NOMO-1 treated with DMSO at 0.1 percent for 48 hours (cell line): ENCODE measurements at regions not wholly inside any gene's neighbourhood (a gene's known extent, or its start where the extent isn't known, plus 50 kb on each side); places are given as distances from the start of the nearest gene placed in this dataset.
"Not testable (repeated sequence)": the region's sequence is repeated elsewhere in the genome, so short reads cannot be mapped to it uniquely, and the experiment has no call there.

ENCODE experiments used
- DNase-seq: peaks from one replicate; lab custom pipeline; 2025; ENCODE audit not compliant: unreplicated experiment; lab: John Stamatoyannopoulos, UW

- no peak for DNase-seq
Measured at GRCh38 chr14:40308240-40308639, 876.0 kb upstream of the FBXO33 start.

DNA sequence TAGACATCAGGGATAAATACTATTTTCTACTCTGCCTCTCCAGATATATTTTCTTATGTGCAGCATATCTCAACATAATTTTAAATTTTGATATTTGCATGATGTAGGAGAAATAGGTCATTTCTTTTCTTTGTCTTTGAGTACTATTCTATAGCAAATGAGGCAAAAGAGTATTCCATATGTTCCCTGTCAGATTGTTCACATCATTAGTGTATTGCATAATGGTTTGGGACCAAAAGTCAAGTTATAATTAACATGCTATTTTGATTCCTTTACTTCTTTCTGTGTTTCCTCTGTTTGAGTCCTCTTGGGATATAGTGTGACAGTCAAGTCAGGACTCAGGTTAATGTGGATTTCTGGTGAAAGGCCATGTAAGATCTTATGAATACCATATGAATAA lies 864.6 kb upstream of the FBXO33 start:
- no peak for DNase-seq

DNA sequence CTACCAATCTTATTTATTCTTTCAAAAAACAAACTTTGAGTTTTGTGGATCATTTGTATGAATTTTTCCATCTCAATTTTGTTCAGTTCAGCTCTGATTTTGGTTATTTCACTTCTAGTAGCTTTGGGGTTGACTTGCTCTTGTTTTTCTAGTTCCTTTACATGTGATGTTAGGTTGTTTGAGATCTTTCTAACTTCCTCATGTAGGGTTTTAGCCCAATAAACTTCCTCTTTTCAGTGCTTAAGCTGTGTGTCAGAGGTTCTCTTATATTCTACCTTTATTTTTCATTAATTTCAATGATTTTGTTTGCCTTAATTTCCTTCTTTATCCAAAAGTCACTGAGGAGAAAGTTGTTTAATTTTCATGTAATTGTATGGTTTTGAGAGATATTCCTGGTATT lies 860.4 kb upstream of the FBXO33 start:
- peak; percentile 42 for DNase-seq

GRCh38 chr14:40282196-40282595 lies 850.0 kb upstream of the FBXO33 start:
- DNase-seq: no peak

DNA sequence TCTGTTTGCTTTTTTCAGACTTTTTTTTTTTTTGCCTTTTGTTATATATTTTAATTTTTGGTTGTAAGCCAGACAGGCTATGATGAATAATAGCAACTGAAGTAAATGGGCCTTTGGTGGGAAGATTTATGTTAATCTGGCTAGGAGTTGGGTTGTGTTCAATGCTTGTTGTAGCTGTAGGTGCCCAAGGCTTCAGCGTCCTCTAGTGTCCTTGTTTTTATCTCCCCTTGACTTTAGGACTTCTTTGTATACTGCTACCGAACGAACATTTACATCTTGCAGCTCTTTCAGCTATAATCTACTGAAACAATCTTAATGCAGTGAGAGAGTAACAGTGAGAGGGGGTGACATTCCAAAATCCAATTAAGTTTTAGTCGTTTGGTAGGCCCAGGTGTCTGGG lies 848.4 kb upstream of the FBXO33 start:
- no peak for DNase-seq

DNA sequence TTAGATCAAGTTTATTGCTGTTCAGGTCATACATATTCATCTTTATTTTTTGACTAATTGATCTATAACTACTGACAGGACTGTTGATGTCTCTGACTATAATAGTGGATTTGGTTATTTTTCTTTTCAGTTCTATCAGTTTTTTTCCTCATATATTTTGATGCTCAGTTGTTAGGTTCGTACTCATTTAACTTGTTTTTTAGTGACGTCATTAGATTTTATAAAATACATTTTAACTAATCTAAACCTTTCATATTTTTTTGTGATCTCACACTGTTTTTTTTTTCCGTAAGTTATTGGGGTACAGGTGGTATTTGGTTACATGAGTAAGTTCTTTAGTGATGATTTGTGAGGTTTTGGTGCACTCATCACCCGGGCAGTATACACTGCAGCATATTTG lies 841.2 kb upstream of the FBXO33 start:
- DNase-seq: no peak

DNA sequence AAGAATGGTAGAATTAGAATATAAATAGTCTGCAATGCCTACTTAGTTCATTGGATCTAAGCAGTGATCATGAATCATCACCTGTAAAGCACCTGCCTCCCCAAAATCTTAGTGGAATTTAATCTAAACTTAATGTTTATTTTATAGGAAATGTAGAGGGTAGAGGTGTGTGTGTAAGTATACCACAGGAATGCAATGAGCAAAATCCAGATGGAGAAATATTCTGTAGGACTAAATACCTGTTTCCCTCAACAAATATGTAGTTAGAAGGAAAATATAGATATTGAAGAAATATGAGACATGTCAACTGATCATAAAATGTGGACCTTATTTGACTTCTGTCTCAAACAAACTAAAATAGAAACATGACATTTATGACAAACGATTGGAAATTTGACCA lies 839.2 kb upstream of the FBXO33 start:
- no peak for DNase-seq

DNA sequence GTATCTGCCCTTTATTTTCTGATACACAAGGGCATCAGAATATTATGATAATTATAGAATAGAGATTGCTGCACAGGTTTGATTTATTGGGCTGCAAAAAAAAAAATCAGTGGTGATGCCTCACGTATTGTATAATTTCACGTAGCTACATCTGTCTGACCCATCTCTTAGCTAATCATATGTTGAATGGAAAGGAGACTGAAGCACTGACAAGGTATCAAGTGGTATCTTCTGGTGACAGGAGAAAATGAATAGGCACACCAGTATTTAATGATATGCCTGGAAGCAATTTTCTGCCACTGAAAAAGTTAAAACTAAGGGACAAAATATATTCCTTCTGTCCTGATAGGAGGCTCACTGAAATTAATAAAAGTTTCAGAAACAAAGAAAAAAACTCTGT lies 837.2 kb upstream of the FBXO33 start:
- DNase-seq: no peak

DNA sequence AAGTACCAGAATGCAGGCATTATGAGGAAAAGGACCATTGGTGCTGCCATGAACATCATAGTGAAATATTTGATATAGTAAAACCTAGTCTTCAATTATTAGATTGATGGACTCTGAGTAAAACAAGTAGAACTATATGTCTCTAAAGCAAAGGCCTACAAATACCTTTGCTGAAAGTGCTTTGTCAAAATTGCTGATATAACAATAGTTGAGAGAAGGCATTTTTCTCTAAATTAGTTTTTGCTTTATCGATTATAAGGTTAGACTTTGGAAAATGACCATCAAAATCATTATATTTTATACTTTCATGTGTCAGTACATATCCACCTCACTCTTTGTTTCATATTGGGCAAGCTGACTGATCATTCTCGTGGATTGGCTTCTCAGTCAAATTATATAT lies 836.0 kb upstream of the FBXO33 start:
- no peak for DNase-seq

DNA sequence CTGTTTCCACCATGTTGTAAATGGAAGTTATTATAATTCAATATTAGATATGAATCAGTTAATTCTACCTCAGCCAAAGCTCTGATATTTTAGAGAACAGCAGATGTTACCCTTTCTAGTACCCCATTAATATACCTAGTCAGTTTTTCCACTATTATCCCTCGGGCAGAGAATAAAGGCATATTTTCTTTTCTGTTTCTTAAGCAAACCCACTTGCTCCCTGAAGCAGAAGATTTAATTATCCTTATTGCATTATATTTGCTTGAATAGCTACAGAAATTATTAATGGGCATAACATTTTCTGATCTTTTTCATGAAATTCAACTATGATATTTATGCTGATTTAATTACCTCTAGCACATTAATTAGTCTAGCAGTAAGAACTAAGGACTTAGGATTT lies 832.9 kb upstream of the FBXO33 start:
- no peak for DNase-seq

DNA sequence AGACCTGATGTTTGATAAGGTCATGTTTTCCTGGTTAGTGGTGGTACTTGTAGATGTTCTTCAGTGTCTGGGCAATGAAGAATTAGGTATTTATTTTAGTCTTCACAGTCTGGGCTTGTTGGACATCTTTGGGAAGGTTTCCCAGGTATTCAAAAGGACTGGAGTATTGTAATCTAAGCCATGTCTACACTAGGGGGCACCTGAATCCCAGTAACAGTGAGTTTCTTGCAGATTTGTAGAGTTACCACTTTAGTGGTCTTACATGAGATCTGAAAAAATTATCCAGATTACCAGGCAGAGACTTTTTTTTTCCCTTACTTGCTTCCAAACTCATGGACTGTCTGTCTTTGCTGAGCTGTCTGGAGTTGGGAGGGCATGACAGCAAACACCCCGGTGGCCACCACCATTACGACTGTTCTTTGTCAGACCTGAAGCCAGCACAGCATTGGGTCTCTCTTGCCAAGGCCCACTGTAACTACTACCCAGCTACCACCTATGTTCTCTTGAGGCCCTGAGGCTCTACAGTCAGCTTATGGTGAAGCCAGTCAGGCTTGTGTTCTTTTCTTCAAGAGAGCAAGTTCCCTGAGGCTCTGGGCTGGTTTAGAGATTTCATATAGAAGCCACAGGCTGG lies 820.7 kb upstream of the FBXO33 start:
- DNase-seq: no peak

DNA sequence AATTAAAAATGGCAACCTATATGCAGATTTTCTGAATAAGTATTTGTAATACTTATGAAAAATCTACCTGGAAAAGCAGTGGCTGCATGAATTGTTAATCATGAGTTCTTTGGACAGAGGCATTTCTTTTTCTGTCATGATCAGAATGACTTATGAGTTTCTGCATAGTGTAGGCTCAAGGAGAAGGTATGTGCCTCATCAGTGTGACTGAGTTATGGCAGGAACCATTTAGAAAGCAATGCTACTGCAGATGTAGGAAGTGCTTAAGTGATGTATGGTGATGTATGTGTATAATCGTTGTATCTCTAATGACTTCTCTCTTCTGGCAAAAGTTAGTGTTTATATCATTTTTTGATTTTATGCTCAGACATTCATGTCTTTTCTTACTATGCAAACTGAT lies 816.4 kb upstream of the FBXO33 start:
- DNase-seq: peak; percentile 0

DNA sequence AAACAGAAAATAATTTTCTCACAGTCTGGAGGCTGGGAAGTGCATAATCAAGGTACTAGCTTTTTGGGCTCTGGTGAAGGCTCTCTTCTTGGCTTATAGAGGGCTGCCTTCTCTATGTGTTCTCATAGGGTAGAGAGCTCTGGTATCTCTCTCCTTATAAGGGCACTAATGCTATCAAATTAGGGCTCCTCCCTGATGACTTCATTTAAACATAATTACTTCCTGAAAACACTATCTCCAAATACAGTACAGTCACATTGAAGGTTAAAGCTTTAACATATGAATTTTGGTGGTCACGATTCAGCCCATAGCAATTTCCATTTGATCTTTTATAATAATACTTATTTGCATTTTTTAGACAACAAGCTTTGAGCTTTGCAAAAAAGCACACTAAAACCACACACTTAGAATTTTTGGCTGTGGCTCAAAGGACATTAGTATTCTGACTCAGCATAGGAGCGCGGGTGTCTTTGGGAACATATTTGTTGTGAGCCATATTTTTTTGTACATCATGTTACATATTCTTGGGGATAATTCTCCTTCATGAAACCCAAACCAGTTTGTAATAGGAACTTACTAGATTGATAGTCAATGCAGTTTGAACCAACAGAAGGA lies 808.1 kb upstream of the FBXO33 start:
- no peak for DNase-seq

GRCh38 chr14:40232302-40232701 lies 800.1 kb upstream of the FBXO33 start:
- no peak for DNase-seq

GRCh38 chr14:40229676-40230075 lies 797.4 kb upstream of the FBXO33 start:
- no peak for DNase-seq

GRCh38 chr14:40222996-40223395 lies 790.8 kb upstream of the FBXO33 start:
- no peak for DNase-seq

DNA sequence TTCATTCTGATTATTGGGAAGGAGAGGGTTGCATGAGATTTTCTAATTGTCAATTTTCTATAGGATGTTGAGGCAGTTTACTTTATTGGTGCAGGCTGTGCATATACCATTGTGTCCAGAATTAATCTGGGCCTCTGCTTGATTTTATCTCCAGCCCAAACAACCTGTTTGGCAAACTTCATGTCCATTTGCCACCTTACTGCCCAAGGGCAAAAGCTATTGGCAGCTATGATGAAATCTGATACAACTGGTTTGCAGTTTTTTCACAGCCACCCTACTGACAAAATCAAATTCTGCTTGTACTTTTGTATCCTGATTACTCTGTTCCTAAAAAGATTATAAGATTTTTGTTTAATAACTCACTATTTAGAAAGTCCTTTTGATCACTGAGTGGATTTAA lies 789.2 kb upstream of the FBXO33 start:
- DNase-seq: no peak

GRCh38 chr14:40219032-40219431 lies 786.8 kb upstream of the FBXO33 start:
- no peak for DNase-seq

DNA sequence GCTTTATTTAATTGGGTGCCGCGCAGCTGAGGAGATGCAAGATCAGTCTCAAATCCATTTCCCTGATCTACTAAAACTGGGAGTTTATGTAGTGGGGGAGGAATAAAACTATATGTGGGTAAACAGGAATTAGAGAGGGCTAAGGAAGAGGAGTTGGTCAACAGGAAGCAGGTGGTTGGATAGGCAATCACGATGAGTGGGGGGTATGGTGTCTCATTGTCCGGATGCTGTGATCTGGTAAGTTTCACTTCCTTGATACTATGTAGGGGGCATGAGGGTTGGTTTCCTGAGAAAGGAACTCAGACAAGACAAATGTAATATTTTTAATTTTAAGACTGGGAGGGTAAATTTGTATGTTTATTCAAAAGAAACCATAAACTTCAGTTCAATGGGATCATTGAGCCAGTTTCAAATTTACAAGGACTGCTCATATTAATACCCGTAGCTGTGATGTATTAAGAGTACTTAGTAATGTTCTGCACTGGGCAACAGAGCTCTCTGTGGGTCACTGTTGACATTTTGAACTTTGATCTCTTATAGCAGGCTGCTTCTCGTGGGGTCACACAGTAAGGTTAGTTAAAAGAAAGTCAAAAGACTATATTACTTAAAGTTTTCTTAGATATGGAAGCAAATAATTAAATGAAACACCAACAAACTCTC lies 786.2 kb upstream of the FBXO33 start:
- DNase-seq: peak; percentile 88

DNA sequence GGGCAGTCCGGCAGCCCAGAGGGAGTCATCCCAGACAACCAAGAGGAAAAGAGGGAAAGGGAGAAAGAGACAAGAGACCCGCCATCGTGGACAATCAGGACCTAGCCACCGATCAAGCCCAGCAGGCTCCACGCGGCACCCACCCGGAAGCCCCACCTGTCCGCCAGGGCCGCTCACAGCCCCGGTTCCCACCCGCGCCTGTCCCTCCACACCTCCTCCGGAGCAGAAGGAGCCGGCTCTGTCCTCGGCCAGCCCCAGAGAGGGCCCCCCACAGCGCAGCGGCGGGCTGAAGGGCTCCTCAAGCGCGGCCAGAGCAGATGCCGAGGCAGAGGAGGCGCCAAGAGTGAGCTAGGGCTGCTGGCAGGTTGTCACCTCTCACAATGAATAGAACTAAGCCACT lies 784.7 kb upstream of the FBXO33 start:
- no peak for DNase-seq

GRCh38 chr14:40216408-40216807 lies 784.2 kb upstream of the FBXO33 start:
- DNase-seq: not testable (repeated sequence)

DNA sequence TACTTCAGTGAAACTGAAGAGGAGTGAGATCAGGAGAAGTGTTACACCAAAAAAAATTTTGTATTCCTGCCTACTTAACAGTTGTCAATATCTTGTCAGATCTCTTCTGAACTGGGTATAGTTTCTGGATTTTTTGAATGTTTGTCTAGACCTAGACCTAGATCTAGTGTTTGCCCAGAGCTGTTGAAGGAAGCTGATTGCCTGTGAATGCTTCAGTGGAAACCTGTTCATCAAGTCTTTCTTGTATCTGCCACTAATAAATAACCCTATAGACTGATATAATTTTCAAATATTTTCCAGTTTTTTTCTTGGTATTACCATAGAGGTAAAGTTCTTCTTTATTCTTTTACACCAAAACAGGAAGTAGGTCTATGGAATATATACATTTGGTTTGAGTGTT lies 781.5 kb upstream of the FBXO33 start:
- DNase-seq: no peak
